ENCODE measurements at regions not wholly inside any gene's neighbourhood (a gene's known extent, or its start where the extent isn't known, plus 50 kb on each side); places are given as distances from the start of the nearest gene placed in this dataset.
"Not testable (repeated sequence)": the region's sequence is repeated elsewhere in the genome, so short reads cannot be mapped to it uniquely, and the experiment has no call there.

DNA sequence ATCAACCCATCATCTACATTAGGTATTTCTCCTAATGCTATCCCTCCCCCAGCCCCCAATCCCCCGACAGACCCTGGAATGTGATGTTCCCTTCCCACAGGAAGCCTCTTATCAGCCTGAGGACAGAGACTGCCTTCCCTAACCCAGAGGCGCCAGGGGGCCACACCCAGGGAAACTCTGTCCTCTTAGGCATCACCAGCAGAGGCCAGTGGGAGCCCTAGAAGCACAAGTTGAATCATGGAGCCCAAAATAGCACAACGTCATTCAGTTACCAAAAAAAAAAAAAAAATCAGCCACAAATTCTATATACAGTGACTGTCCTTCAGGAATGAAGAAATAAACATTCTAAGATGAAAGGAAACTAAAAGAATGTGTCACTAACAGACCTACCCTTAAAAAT lies 625.7 kb downstream of the TFAP2A start:
- H3K27me3 Mint-ChIP-seq = no peaks in the 10 kb centered on the region
- DNase-seq = no peak
- no peaks in the 10 kb centered on the region for H3K4me1 Mint-ChIP-seq
- CTCF ChIA-PET = no interaction called here
- H3K4me3 Mint-ChIP-seq = no peak overlapping the region
- H3K9me3 Mint-ChIP-seq = peaks cover 1% of the 10 kb centered on the region
- no peak overlapping the region for H3K27ac Mint-ChIP-seq
- H3K36me3 Mint-ChIP-seq = no peaks in the 10 kb centered on the region

DNA sequence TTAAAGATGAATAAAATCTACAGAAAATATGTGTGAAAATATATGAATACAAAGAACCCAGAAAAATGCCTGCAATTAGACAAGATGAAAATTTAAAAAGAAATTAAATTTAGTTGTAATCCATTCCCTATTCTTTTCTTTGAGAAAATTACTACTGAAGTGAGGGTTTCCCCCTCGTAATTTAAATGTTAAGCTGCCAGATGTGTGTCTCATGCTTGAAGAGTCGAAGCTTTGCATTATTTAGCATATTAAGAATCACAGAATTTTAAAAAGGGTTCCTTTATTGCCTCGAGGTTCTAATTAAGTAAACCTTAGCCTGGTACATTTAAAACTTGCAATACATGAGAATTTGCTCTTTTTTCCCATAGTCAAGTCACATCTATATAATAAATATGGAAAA lies 630.1 kb downstream of the TFAP2A start:
- CTCF ChIA-PET = no interaction called here
- DNase-seq = no peak
- H3K9me3 Mint-ChIP-seq = peaks cover 1% of the 10 kb centered on the region
- H3K36me3 Mint-ChIP-seq = no peaks in the 10 kb centered on the region
- H3K4me3 Mint-ChIP-seq = no peak overlapping the region
- no peak overlapping the region for H3K27ac Mint-ChIP-seq
- H3K27me3 Mint-ChIP-seq = no peaks in the 10 kb centered on the region
- H3K4me1 Mint-ChIP-seq = no peaks in the 10 kb centered on the region

DNA sequence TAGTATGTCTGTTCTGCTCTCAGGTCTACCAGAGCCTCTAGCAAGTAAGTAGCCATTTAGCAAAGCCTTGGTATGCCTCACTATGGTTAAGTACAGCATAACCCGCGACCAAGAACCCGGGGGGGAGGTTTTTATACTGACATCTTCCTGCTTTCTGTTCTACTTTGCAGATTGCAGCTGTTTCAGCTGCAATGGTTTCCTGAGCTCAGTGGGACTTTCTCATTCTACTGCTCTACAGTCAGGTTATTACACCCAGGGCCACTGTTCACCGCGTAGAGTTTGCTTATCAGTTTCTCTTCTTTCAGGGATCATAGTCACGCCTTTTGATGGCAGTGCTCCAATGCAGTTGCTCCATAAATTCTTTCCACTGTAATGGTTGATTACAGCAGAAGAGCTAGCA lies 631.3 kb downstream of the TFAP2A start:
- no peak for DNase-seq
- H3K9me3 Mint-ChIP-seq = peaks cover 1% of the 10 kb centered on the region
- H3K27me3 Mint-ChIP-seq = no peaks in the 10 kb centered on the region
- H3K4me1 Mint-ChIP-seq = no peaks in the 10 kb centered on the region
- no peaks in the 10 kb centered on the region for H3K36me3 Mint-ChIP-seq
- CTCF ChIA-PET = no interaction called here
- H3K4me3 Mint-ChIP-seq = no peak overlapping the region
- no peak overlapping the region for H3K27ac Mint-ChIP-seq

DNA sequence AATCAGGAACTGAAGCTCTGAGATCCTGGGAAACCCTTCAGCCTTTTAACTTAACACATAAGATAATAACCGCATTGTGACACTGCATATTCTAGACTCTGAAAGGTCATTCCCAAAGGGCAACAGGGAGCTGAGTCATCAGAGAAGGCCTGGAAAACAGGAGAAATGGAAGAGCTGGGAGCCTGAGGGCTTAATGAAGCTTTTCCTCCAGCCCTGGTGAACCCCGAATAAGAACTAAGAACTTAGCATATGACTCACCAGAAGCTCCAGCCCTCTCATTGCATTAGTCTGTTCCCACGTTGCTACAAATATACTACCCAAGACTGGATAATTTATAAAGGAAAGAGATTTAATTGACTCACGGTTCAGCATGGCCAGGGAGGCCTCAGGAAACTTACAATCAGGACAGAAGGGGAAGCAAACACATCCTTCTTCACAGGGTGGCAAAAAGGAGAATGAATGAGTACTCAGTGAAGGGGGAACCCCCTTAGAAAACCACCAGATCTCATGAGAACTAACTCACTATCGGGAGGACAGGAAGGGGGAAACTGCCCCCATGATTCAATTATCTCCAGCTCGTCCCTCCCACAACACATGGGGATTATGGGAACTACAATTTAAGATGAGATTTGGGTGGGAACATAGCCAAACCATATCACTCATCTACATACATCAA lies 648.5 kb downstream of the TFAP2A start:
- Mint-ChIP-seq H3K4me3 (no peak overlapping the region), H3K27me3 (no peaks in the 10 kb centered on the region), H3K36me3 (no peaks in the 10 kb centered on the region), H3K9me3 (peaks cover 4% of the 10 kb centered on the region), H3K27ac (no peak overlapping the region), H3K4me1 (no peaks in the 10 kb centered on the region)
- no peak for DNase-seq
- CTCF ChIA-PET = no interaction called here

DNA sequence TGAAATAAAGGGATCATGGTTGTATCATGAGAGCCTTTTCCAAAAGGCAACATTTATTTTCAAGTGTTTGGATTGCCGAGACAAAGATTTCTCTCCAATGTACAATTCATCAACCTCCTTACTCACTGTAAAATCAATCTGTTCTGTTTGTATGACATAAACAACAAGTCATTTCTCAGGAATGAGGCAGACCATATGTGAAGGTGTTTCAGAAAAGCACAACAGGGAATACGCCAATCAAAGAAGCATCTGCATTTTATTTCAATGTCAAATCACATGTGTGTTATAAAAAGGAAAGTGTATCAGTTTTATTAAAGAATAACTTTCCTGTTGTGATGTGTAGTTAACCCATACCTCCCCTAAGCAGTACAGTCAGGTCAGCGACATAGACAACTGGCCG lies 653.7 kb downstream of the TFAP2A start:
- no peak for DNase-seq
- Mint-ChIP-seq H3K9me3 (no peaks in the 10 kb centered on the region), H3K27ac (no peak overlapping the region), H3K4me3 (no peak overlapping the region), H3K36me3 (no peaks in the 10 kb centered on the region), H3K27me3 (no peaks in the 10 kb centered on the region), H3K4me1 (no peaks in the 10 kb centered on the region)
- CTCF ChIA-PET = no interaction called here

DNA sequence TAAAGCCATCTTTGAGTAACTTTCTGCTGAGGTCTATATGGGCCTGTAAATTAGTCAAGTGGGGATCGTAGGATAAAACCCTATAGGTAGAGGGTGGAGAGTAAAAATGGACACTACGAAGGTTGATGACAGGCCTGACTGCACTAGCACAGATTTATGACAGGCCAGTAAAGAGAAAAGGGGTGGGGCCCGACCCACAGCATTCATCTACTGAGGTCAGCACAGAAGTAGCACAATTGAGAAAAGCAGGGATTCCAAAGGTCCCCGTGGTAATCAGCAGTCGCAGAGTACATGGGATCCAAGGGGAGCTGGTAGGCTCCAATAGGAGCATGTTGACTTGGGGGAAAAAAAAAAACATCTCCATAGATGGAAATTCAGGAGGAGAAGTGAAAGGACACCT lies 660.4 kb downstream of the TFAP2A start:
- Mint-ChIP-seq H3K4me1 (no peaks in the 10 kb centered on the region), H3K4me3 (no peak overlapping the region), H3K9me3 (no peaks in the 10 kb centered on the region), H3K27me3 (no peaks in the 10 kb centered on the region), H3K27ac (no peak overlapping the region), H3K36me3 (no peaks in the 10 kb centered on the region)
- no peak for DNase-seq
- CTCF ChIA-PET = no interaction called here

DNA sequence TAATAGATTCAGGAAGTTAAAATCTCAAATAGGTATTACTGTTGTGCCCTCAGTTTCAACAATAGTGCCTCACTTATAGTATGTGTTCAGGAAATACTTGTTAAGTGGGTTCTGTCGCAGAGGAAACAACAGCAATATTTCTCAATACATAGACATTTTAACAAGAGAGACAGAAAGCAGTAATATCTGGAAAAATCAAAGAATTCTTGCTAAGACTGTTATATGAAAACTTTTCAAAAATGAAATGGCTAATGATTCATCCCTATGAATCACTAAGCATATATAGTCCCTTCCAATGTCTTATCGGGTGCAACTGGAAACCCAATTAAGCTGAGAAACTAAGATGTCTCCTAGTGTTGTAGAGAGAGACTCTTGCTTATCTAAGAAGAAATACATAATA lies 668.9 kb downstream of the TFAP2A start:
- Mint-ChIP-seq H3K9me3 (no peaks in the 10 kb centered on the region), H3K27ac (no peak overlapping the region), H3K4me3 (no peak overlapping the region), H3K36me3 (no peaks in the 10 kb centered on the region), H3K4me1 (no peaks in the 10 kb centered on the region), H3K27me3 (no peaks in the 10 kb centered on the region)
- no peak for DNase-seq
- CTCF ChIA-PET = no interaction called here

DNA sequence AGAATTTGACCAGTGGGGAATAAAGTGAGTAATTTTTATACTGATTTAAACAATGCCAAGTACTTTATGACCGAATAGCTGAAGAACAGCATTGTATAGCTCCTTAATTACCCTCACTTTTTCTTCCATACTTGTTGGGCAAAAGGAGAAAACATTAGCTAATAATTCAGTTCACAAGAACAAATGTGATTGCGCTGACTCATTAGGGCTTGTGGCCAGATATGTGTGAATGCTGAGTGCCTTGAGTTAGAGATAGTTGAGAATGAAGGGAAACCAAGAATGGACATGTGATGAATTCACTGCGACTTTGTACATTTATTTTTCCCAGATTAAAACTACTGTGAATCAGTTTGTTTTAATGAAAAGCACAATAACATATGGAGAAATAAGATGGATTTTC lies 669.4 kb downstream of the TFAP2A start:
- H3K4me1 Mint-ChIP-seq = no peaks in the 10 kb centered on the region
- no peak for DNase-seq
- no peaks in the 10 kb centered on the region for H3K27me3 Mint-ChIP-seq
- no peaks in the 10 kb centered on the region for H3K36me3 Mint-ChIP-seq
- CTCF ChIA-PET = no interaction called here
- H3K27ac Mint-ChIP-seq = no peak overlapping the region
- no peaks in the 10 kb centered on the region for H3K9me3 Mint-ChIP-seq
- no peak overlapping the region for H3K4me3 Mint-ChIP-seq

DNA sequence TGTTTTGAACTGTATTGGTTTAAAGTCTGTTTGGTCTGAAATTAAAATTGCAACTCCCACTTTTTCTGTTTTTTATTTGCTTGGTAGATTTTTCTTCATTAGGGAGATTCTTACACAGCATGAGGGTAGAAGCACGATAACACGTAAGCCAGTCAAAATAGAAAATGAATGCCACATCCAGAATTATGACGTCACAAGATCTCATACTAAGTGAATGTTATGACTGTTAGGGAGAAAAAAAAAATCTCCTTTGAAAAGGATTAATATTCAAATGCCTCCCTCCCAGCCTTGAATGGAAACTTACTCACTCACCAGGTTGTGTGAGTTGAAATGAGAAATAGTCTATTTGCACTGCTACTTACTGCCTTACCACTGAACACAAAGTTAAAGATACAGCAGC lies 670.8 kb downstream of the TFAP2A start:
- Mint-ChIP-seq H3K36me3 (no peaks in the 10 kb centered on the region), H3K27ac (no peak overlapping the region), H3K4me1 (no peaks in the 10 kb centered on the region), H3K9me3 (no peaks in the 10 kb centered on the region), H3K27me3 (no peaks in the 10 kb centered on the region), H3K4me3 (no peak overlapping the region)
- CTCF ChIA-PET = no interaction called here
- DNase-seq = no peak

DNA sequence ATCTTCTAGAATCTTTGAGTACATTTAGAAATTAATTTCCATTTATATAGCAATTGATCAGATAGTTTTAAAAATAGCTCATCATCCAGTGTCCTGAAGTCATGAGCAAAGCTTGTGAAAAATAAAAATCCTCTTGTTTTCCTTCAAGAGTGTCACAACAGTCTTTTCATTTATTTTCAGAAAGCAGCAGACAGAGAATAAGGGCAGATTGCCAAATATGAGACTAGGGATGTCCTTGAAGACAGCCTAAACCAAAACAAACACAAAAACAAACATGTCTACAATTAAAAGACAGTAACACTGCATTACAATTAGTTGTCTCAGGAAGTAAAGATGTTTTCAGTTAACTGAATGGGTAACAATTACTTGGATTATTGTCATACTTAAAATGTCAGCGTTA lies 682.8 kb downstream of the TFAP2A start:
- no peak overlapping the region for H3K27ac Mint-ChIP-seq
- no peak for DNase-seq
- CTCF ChIA-PET = no interaction called here
- peaks cover 6% of the 10 kb centered on the region for H3K9me3 Mint-ChIP-seq
- H3K27me3 Mint-ChIP-seq = no peaks in the 10 kb centered on the region
- no peak overlapping the region for H3K4me3 Mint-ChIP-seq
- H3K4me1 Mint-ChIP-seq = no peaks in the 10 kb centered on the region
- H3K36me3 Mint-ChIP-seq = no peaks in the 10 kb centered on the region

DNA sequence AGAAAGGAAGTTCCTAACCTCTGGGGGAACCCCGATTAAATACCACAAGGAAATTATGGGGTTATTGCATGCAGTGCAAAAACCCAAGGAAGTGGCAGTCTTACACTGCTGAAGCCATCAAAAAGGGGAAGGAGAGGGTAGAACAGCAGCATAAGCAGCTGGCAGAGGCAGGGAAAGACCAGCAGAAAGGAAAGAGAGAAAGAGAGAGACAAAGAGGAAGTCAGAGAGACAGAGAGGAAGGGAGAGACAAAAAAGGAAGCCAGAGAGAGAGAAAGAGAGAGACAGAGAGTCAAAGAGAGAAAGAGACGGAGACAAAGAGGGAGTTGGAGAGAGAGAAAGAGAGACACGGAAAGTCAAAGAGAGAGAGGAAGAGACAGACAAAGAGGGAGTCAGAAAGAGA lies 689.1 kb downstream of the TFAP2A start:
- H3K4me3 Mint-ChIP-seq, H3K27me3 Mint-ChIP-seq, H3K27ac Mint-ChIP-seq, DNase-seq, H3K4me1 Mint-ChIP-seq, H3K36me3 Mint-ChIP-seq, CTCF ChIA-PET: not testable (repeated sequence)
- H3K9me3 Mint-ChIP-seq = peaks cover 10% of the 10 kb centered on the region

DNA sequence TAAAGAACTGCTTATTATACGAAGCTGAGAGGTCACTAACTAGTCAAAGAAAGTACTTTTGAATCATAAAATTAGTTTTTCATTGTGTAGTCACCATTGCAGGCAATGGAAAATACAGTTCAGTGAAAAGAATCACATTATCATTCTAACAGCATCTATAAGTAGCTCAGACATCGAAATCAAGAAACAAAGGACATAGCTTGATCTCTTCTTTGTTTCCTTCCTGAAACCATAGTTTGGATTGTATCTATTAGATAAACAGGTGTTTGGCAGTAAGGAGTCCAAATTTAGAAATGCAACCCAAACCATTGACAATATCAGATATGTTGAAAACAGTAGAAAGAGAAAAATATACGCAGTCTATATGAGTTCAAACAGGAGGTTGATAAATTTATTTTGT lies 697.3 kb downstream of the TFAP2A start:
- CTCF ChIA-PET = no interaction called here
- H3K27me3 Mint-ChIP-seq = no peaks in the 10 kb centered on the region
- no peaks in the 10 kb centered on the region for H3K4me1 Mint-ChIP-seq
- H3K9me3 Mint-ChIP-seq = peaks cover 2% of the 10 kb centered on the region
- H3K27ac Mint-ChIP-seq = no peak overlapping the region
- no peak overlapping the region for H3K4me3 Mint-ChIP-seq
- no peak for DNase-seq
- H3K36me3 Mint-ChIP-seq = no peaks in the 10 kb centered on the region

DNA sequence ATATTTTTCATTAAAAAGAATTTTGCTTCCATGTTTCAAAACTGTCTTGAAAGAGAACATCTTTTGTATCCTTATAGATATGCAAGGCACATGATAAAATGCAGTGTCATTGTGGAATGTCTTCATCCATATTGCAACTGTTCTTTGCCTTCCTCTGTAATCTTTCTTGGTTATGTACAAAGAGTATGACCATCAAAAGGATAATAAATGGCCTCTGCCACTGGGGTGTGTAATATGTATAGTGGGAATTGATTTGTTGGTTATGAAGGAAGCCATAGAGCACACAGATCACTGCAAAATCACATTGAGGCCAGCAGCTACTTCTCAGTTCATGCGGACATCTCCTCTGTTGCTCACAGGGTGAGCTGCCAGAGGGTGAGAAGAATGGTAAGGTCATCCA lies 703.5 kb downstream of the TFAP2A start:
- no peaks in the 10 kb centered on the region for H3K27me3 Mint-ChIP-seq

DNA sequence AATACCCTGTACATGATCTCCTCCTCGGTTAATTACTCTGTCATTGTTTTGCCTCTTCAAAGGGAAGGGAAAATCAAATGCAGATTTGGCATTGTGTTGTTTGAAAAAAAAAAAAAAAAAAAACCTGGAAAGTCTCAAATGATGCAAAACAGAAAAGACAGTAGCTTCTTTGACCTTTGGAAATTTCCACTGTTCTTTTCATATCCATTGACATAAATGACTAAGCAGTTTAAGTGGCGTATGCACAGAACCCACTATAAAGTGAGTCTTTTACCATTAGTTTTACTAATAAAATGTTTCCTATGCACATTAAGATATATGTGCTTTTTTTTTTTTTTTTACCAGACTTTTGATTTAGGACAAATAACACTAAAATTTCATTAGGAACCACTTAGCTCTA lies 704.3 kb downstream of the TFAP2A start:
- Mint-ChIP-seq H3K27ac (no peak overlapping the region), H3K27me3 (no peaks in the 10 kb centered on the region), H3K36me3 (no peaks in the 10 kb centered on the region), H3K4me1 (no peaks in the 10 kb centered on the region), H3K4me3 (no peak overlapping the region), H3K9me3 (no peaks in the 10 kb centered on the region)
- no peak for DNase-seq
- CTCF ChIA-PET = interaction anchor here (0.5 kb wide), 1 partner anchor 1774 kb away, joined by 4 read pairs; no protein-coding TSS in a partner anchor

More for the DNA sequence above, 703.5 kb downstream of the TFAP2A start:
- Mint-ChIP-seq H3K27ac (no peak overlapping the region), H3K4me3 (no peak overlapping the region), H3K36me3 (no peaks in the 10 kb centered on the region), H3K9me3 (no peaks in the 10 kb centered on the region), H3K4me1 (no peaks in the 10 kb centered on the region)
- no peak for DNase-seq
- CTCF ChIA-PET = no interaction called here

DNA sequence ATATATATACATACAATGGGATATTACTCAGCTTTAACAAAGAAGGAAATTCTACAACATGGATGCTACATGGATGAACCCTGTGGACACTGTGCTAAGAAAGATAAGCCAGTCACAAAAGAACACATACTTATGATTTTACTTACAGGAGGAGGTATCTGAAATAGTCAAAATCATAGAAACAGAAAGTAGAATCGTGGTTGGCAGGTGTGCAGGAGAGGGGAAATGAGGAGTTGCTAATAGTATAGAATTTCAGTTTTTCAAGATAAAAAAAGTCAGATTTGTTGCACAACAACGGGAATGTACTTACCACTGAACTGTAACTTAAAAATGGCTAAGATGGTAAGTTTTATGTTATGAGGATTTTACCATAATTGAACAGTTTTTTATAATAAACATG lies 706.3 kb downstream of the TFAP2A start:
- Mint-ChIP-seq H3K27me3 (no peaks in the 10 kb centered on the region), H3K9me3 (no peaks in the 10 kb centered on the region), H3K36me3 (no peaks in the 10 kb centered on the region), H3K4me1 (no peaks in the 10 kb centered on the region), H3K27ac (no peak overlapping the region), H3K4me3 (no peak overlapping the region)
- no peak for DNase-seq
- CTCF ChIA-PET = no interaction called here

DNA sequence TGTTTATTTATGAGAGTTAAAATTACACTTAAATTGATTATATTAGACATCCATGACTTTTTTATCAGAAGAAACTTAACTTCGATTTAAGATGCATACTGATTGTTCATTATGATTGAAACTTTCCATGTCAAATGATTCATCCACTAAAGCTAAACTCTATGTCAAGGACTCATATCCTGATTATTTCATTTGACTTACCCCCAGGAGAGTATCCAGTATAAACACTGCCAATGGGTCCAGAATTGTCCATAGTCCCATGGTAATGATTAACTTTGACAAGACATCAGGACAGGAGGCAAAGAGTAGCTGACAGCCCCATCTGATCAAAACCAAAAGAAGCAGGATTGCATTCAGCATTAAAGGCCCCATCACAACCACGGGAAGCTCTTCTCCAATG lies 709.9 kb downstream of the TFAP2A start:
- no peaks in the 10 kb centered on the region for H3K27me3 Mint-ChIP-seq
- CTCF ChIA-PET = no interaction called here

More for the DNA sequence above, 709.9 kb downstream of the TFAP2A start:
- no peaks in the 10 kb centered on the region for H3K4me1 Mint-ChIP-seq
- no peaks in the 10 kb centered on the region for H3K36me3 Mint-ChIP-seq
- H3K27ac Mint-ChIP-seq = no peak overlapping the region
- DNase-seq = no peak
- no peak overlapping the region for H3K4me3 Mint-ChIP-seq
- H3K9me3 Mint-ChIP-seq = no peaks in the 10 kb centered on the region
